B cell (primary cell): ENCODE measurements at regions not wholly inside any gene's neighbourhood (a gene's known extent, or its start where the extent isn't known, plus 50 kb on each side); places are given as distances from the start of the nearest gene placed in this dataset.

Experiments
- ATAC-seq: fragments of 200-7000 bp; cut with Tn5 transposase; one replicate; pipeline ENCODE4 v1.10.0; 2021; ENCODE audit warnings: low read depth, mild to moderate bottlenecking, moderate number of reproducible peaks, moderate library complexity
- CTCF ChIA-PET: fragments of 350-600 bp; sonication (Branson Sonifier 250); formaldehyde crosslinking; loops from one replicate; lab custom pipeline; 2021; ENCODE audit warnings: antibody characterized with exemption, inconsistent platforms; lab: Charles Lee
- POLR2A ChIA-PET: fragments of 350-600 bp; sonication (Branson Sonifier 250); formaldehyde crosslinking; loops from one replicate; lab custom pipeline; 2021; ENCODE audit warnings: antibody characterized with exemption; lab: Charles Lee
- DNase-seq: peaks from one replicate; pipeline ENCODE4 v3.0.0; 2013
- H2AFZ ChIP-seq: 2 replicates; pipeline ENCODE4 v1.6.1; 2012; ENCODE audit warnings: mild to moderate bottlenecking, low read depth, low read length; ENCODE audit not compliant: insufficient read depth, poor library complexity, severe bottlenecking
- H3K27ac ChIP-seq, 2 donors: 1 replicate in 1 of 2; 2 replicates in 1 of 2; pipeline ENCODE4 v1.5.1; 2012 to 2013; ENCODE audit warnings: low read length in 2 of 2, mild to moderate bottlenecking in 2 of 2, moderate library complexity in 1 of 2
- H3K27me3 ChIP-seq, 4 experiments: fragments of 200-600 bp in 1 of 4; sonication (generic) in 1 of 4; replicated peaks in 1 of 4; 1 replicate in 2 of 4; 2 replicates in 2 of 4; pipeline versions ENCODE4 v1.6.1 to v1.7.0; 2013 to 2016; ENCODE audit warnings: low read length in 3 of 4, mild to moderate bottlenecking in 2 of 4, mixed read lengths in 1 of 4, moderate library complexity in 1 of 4; ENCODE audit not compliant: insufficient read depth in 4 of 4, control insufficient read depth in 3 of 4; ENCODE audit errors: control extremely low read depth in 1 of 4
- H3K36me3 ChIP-seq, 2 experiments: replicated peaks in 1 of 2; 1 replicate in 1 of 2; 2 replicates in 1 of 2; pipeline versions ENCODE4 v1.6.1 to v1.7.1; 2013; ENCODE audit warnings: low read length in 1 of 2; ENCODE audit not compliant: insufficient read depth in 2 of 2, control insufficient read depth in 1 of 2; ENCODE audit errors: control extremely low read depth in 1 of 2, extremely low read depth in 1 of 2
- H3K4me1 ChIP-seq, 2 donors: fragments of 200-600 bp in 1 of 2; sonication (generic) in 1 of 2; 1 replicate in 1 of 2; 2 replicates in 1 of 2; pipeline versions ENCODE4 v1.5.1 to v1.6.1; 2013 to 2017; ENCODE audit warnings: low read length in 2 of 2; ENCODE audit not compliant: control insufficient read depth in 2 of 2, insufficient read depth in 2 of 2
- H3K4me2 ChIP-seq: replicated peaks from 2 replicates; pipeline ENCODE3; 2012; ENCODE audit warnings: mild to moderate bottlenecking, low read depth, low read length; ENCODE audit not compliant: poor library complexity, severe bottlenecking
- H3K4me3 ChIP-seq, 5 experiments: fragments of 200-600 bp in 1 of 5; sonication (generic) in 1 of 5; 1 replicate in 3 of 5; 2 replicates in 2 of 5; pipeline versions ENCODE4 v1.5.1 to v1.7.0; 2011 to 2016; ENCODE audit warnings: low read length in 4 of 5, mild to moderate bottlenecking in 4 of 5, low read depth in 2 of 5, control low read depth in 1 of 5, moderate library complexity in 1 of 5; ENCODE audit not compliant: insufficient read depth in 1 of 5; ENCODE audit errors: control extremely low read depth in 1 of 5, extremely low read depth in 1 of 5
- H3K79me2 ChIP-seq: fragments of 200-600 bp; sonication (generic); one replicate; pipeline ENCODE4 v1.6.0; 2016; ENCODE audit warnings: low read length; ENCODE audit not compliant: control insufficient read depth, insufficient read depth
- H3K9ac ChIP-seq: fragments of 200-600 bp; sonication (generic); 2 replicates; pipeline ENCODE4 v1.6.1; 2017; ENCODE audit warnings: mild to moderate bottlenecking, low read length, moderate library complexity
- H3K9me3 ChIP-seq, 3 donors: one replicate each; pipeline versions ENCODE4 v1.6.1 to v1.7.1; 2013; ENCODE audit warnings: low read length in 2 of 3; ENCODE audit not compliant: control insufficient read depth in 2 of 3, insufficient read depth in 1 of 3; ENCODE audit errors: control extremely low read depth in 1 of 3
- H4K20me1 ChIP-seq: 2 replicates; pipeline ENCODE4 v1.6.0; 2012; ENCODE audit warnings: mild to moderate bottlenecking, low read length; ENCODE audit not compliant: insufficient read depth, control insufficient read depth, poor library complexity, severe bottlenecking
- H3K27ac Mint-ChIP-seq: one replicate; pipeline ENCODE4 v1.8.0; 2021; ENCODE audit warnings: mixed read lengths
- H3K27me3 Mint-ChIP-seq: one replicate; pipeline ENCODE4 v1.8.0; 2021; ENCODE audit warnings: mixed read lengths
- H3K4me1 Mint-ChIP-seq: one replicate; pipeline ENCODE4 v1.8.0; 2021; ENCODE audit warnings: mixed read lengths
- H3K4me3 Mint-ChIP-seq: one replicate; pipeline ENCODE4 v1.8.0; 2021; ENCODE audit warnings: mixed read lengths
- H3K9me3 Mint-ChIP-seq: one replicate; pipeline ENCODE4 v1.8.0; 2022; ENCODE audit warnings: mixed read lengths; ENCODE audit not compliant: insufficient read depth
- CTCF ChIP-seq: fragments of 200-600 bp; IDR thresholded peaks from one replicate; pipeline ENCODE4 v1.8.0; 2022; ENCODE audit warnings: antibody characterized with exemption, mild to moderate bottlenecking
- EZH2 ChIP-seq: IDR thresholded peaks from 2 replicates; pipeline ENCODE4 v1.6.1; 2012; ENCODE audit warnings: borderline replicate concordance, low read depth, mild to moderate bottlenecking, moderate library complexity, low read length; ENCODE audit not compliant: insufficient read depth, poor library complexity, severe bottlenecking
- WGBS: methylation state at CpG from one replicate; pipeline ENCODE4 v1.1.5; 2013; ENCODE audit warnings: missing lambda C conversion rate; ENCODE audit not compliant: insufficient coverage; 5-methylcytosine and 5-hydroxymethylcytosine counted together
- intact Hi-C: fragments of 100-400 bp; cut with micrococcal nuclease; formaldehyde crosslinking; loops from one replicate; pipeline ENCODE4 v1.10.0; 2022

GRCh38 chr10:92757066-92757710 is 67.4 kb downstream of the HHEX start:
- peaks cover 0 to 4% (median 0%) of the 10 kb centered on the region in 3 donors for H3K9me3 ChIP-seq
- H3K4me3 Mint-ChIP-seq = peak overlapping the region; percentile 75
- no peaks in the 10 kb centered on the region for H3K27me3 ChIP-seq
- POLR2A ChIA-PET = interaction anchor here (0.6 to 5.9 kb wide), 8 partner anchors 9 to 183 kb away, joined by 3 to 77 read pairs (median 3); partner anchors contain the start of genes HHEX and IDE
- DNase-seq (peak; percentile 86), ATAC-seq (peak; percentile 66)
- H3K79me2 ChIP-seq = no peaks in the 10 kb centered on the region
- H3K4me3 ChIP-seq = peak overlapping the region; percentile 16 to 36 (median 29)
- TF ChIP-seq EZH2 (no peak), CTCF (peak; percentile 42)
- H3K4me2 ChIP-seq = peak overlapping the region; percentile 80
- intact Hi-C loops = loop anchor here (1.0 kb wide), 2 partner anchors 89 to 166 kb away; no protein-coding TSS in a partner anchor
- no peaks in the 10 kb centered on the region for H4K20me1 ChIP-seq
- H2AFZ ChIP-seq = peak overlapping the region; percentile 39
- peaks cover 75% of the 10 kb centered on the region for H3K4me1 Mint-ChIP-seq
- peak overlapping the region; percentile 97 for H3K27ac Mint-ChIP-seq
- H3K27ac ChIP-seq = peak overlapping the region; percentile 84 to 87
- H3K9me3 Mint-ChIP-seq = no peaks in the 10 kb centered on the region
- peak overlapping the region; percentile 63 for H3K9ac ChIP-seq
- WGBS = 3% methylated on average over 5 of the region's 8 CpGs
- CTCF ChIA-PET = interaction anchor here (0.6 to 4.1 kb wide), 18 partner anchors 10 to 240 kb away, joined by 3 to 63 read pairs (median 4); partner anchors contain the start of genes EXOC6 and HHEX
- H3K4me1 ChIP-seq = peaks cover 65 to 73% of the 10 kb centered on the region in 2 donors
- no peaks in the 10 kb centered on the region for H3K27me3 Mint-ChIP-seq
- H3K36me3 ChIP-seq = no peaks in the 10 kb centered on the region

GRCh38 chr10:92757711-92758104 is 68.0 kb downstream of the HHEX start:
- no peaks in the 10 kb centered on the region for H3K36me3 ChIP-seq
- Mint-ChIP-seq H3K4me3 (peak overlapping the region; percentile 75), H3K27me3 (no peaks in the 10 kb centered on the region), H3K4me1 (peaks cover 75% of the 10 kb centered on the region), H3K9me3 (no peaks in the 10 kb centered on the region), H3K27ac (peak overlapping the region; percentile 97)
- H4K20me1 ChIP-seq = no peaks in the 10 kb centered on the region
- intact Hi-C loops = loop anchor here (1.0 kb wide), 2 partner anchors 89 to 166 kb away; no protein-coding TSS in a partner anchor
- peaks cover 65 to 73% of the 10 kb centered on the region in 2 donors for H3K4me1 ChIP-seq
- POLR2A ChIA-PET = interaction anchor here (0.6 to 5.9 kb wide), 5 partner anchors 9 to 67 kb away, joined by 3 to 77 read pairs (median 3); partner anchors contain the start of gene HHEX
- no peak for ATAC-seq
- no peaks in the 10 kb centered on the region for H3K79me2 ChIP-seq
- CTCF ChIA-PET = interaction anchor here (0.6 to 4.1 kb wide), 11 partner anchors 15 to 240 kb away, joined by 3 to 63 read pairs (median 4); partner anchors contain the start of genes EXOC6 and HHEX
- peak overlapping the region; percentile 39 for H2AFZ ChIP-seq
- H3K9me3 ChIP-seq = peaks cover 0 to 4% (median 0%) of the 10 kb centered on the region in 3 donors
- H3K4me3 ChIP-seq = peak overlapping the region in 2 of 5 experiments; percentile 29 to 36
- peak overlapping the region; percentile 84 to 87 for H3K27ac ChIP-seq
- peak; percentile 59 for DNase-seq
- no peaks in the 10 kb centered on the region for H3K27me3 ChIP-seq
- H3K4me2 ChIP-seq = peak overlapping the region; percentile 80
- WGBS = 0% methylated on average over 3 of the region's 3 CpGs
- no peak for TF ChIP-seq EZH2
- no peak for TF ChIP-seq CTCF
- peak overlapping the region; percentile 63 for H3K9ac ChIP-seq
